Subcutaneous abdominal adipose tissue (tissue), 5 donors: ENCODE measurements at regions not wholly inside any gene's neighbourhood (a gene's known extent, or its start where the extent isn't known, plus 50 kb on each side); places are given as distances from the start of the nearest gene placed in this dataset.

Experiments
- H3K27ac ChIP-seq: one replicate; pipeline ENCODE4 v1.7.0; 2013; ENCODE audit warnings: low read depth, mild to moderate bottlenecking, inconsistent platforms, low read length, moderate library complexity
- H3K27me3 ChIP-seq, 5 donors: one replicate each; pipeline ENCODE4 v1.7.0; 2013; ENCODE audit warnings: low read length in 5 of 5, inconsistent platforms in 1 of 5; ENCODE audit not compliant: control insufficient read depth in 5 of 5, insufficient read depth in 4 of 5
- H3K36me3 ChIP-seq, 5 donors: one replicate each; pipeline ENCODE4 v1.7.0; 2013; ENCODE audit warnings: low read length in 5 of 5; ENCODE audit not compliant: control insufficient read depth in 5 of 5, insufficient read depth in 5 of 5
- H3K4me1 ChIP-seq, 5 donors: one replicate each; pipeline ENCODE4 v1.7.0; 2013; ENCODE audit warnings: low read length in 5 of 5, mild to moderate bottlenecking in 3 of 5, moderate library complexity in 1 of 5; ENCODE audit not compliant: control insufficient read depth in 5 of 5, insufficient read depth in 5 of 5
- H3K4me3 ChIP-seq, 5 donors: one replicate each; pipeline ENCODE4 v1.7.0; 2013; ENCODE audit warnings: low read length in 5 of 5, low read depth in 1 of 5
- H3K9ac ChIP-seq, 5 donors: one replicate each; pipeline ENCODE4 v1.7.0; 2013; ENCODE audit warnings: low read length in 5 of 5, mild to moderate bottlenecking in 4 of 5, moderate library complexity in 3 of 5
- H3K9me3 ChIP-seq, 5 donors: one replicate each; pipeline ENCODE4 v1.7.0; 2013; ENCODE audit warnings: low read length in 5 of 5; ENCODE audit not compliant: control insufficient read depth in 5 of 5
- donor health status: healthy.
- donor health status: healthy.
- donor health status: healthy.
- donor health status: healthy.
- donor health status: healthy.

DNA sequence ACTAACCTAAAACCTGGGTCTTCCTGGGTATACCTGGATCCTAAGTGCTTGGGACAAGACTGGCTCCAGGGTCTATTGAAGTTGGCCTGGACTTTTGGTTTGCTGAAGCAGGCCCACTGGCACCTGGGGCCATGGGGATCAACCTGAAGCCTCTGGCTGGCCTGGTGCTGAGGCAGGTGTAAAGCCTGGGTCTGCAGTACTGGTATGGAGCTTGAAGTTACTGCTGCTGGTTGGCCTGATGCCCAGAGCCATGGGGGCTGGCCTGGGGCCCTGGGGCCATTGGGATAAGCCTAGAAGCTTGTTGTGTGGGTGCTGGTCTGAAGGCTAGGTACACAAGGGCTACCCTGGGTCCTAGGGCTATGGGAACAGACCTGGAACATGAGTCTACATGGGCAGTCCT is 743.2 kb upstream of the GRIA3 start:
- peaks cover 0 to 25% (median 16%) of the 10 kb centered on the region in 5 donors for H3K9me3 ChIP-seq
- no peak overlapping the region for H3K9ac ChIP-seq
- no peaks in the 10 kb centered on the region for H3K36me3 ChIP-seq
- no peaks in the 10 kb centered on the region for H3K4me1 ChIP-seq
- H3K27ac ChIP-seq = no peak overlapping the region
- no peaks in the 10 kb centered on the region for H3K27me3 ChIP-seq
- H3K4me3 ChIP-seq = no peak overlapping the region

DNA sequence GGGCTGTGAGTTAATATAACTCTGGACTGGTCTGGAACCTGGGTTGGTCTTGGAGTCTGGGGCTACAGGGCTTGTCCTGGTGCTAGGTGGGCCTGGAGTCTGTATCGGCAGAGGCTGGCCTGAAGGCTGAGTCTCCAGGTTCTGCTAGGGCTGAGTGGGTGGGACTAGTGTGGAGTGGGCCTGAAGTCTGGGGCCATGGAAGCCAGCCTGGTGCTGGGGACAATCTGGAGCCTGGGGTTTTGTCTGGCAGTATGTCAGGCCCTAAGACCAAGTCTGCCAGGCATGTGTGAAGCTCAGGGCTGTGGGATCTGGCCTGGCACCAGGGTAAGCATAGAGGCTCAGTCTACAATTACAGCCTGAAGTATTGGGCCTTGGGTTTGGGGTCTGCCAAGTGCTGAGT is 742.6 kb upstream of the GRIA3 start:
- H3K9me3 ChIP-seq = peaks cover 0 to 25% (median 16%) of the 10 kb centered on the region in 5 donors
- no peaks in the 10 kb centered on the region for H3K4me1 ChIP-seq
- no peak overlapping the region for H3K4me3 ChIP-seq
- no peak overlapping the region for H3K27ac ChIP-seq
- no peaks in the 10 kb centered on the region for H3K27me3 ChIP-seq
- no peak overlapping the region for H3K9ac ChIP-seq
- no peaks in the 10 kb centered on the region for H3K36me3 ChIP-seq

DNA sequence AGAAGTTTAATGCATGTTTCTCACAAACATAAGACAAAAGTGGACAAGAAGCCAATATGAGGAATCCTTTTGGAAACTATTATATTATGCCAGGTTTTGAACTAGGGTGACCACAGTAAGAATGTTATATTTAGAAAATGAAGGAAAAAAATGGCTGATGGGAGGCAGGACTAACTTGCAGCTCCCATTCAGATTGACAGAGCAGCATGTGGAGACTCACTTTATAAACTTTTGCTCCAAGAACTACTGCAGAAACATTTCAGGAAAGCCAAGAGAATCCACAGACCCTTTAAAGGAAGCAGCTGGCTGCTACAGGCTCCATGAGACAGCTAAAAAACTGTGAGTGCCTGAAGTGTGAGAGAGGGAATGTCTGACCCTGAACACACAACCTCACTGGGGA is 738.6 kb upstream of the GRIA3 start:
- H3K27me3 ChIP-seq = no peaks in the 10 kb centered on the region
- no peak overlapping the region for H3K27ac ChIP-seq
- peaks cover 0 to 3% (median 0%) of the 10 kb centered on the region in 5 donors for H3K9me3 ChIP-seq
- no peaks in the 10 kb centered on the region for H3K36me3 ChIP-seq
- no peak overlapping the region for H3K9ac ChIP-seq
- H3K4me3 ChIP-seq = no peak overlapping the region
- no peaks in the 10 kb centered on the region for H3K4me1 ChIP-seq

DNA sequence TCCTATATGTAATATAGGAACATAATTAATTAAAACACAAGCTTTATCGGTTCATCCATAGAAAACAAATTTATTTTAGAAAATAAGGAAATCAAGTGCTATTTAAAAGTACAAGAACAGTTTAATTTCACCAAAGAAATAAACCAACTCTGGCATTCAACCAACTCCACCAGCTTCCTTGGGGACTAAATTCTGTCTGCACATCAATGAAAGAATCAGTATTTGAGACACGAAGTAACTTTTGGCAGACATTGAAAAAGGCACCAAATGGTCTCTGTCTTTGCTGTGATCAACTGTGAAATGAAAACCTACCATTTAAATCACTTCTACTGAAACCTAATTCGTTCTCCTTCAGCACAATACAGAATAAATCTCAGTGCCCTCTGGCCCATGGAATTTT is 719.7 kb upstream of the GRIA3 start:
- Histone ChIP-seq H3K36me3 (no peaks in the 10 kb centered on the region), H3K9ac (no peak overlapping the region), H3K27me3 (no peaks in the 10 kb centered on the region), H3K4me1 (no peaks in the 10 kb centered on the region), H3K9me3 (no peaks in the 10 kb centered on the region), H3K27ac (no peak overlapping the region), H3K4me3 (no peak overlapping the region)

DNA sequence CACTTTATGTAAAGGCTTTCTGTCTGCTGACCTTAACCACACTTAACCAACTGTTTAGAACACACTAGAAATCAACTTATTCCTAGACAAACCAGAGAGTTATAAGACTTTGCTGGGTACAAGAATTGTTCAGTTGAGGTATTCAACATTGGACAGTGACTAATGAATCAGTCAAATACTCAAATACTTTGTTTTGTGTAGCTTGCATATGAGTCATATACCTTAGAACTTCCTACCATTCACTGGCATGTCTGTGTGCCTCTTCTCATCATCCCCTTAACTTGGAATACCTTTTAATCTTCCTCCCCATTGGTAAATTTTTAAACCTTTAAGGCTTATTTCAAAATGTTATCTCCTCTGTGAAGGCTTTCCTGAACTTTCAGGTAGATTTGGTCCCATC is 708.8 kb upstream of the GRIA3 start:
- H3K4me3 ChIP-seq = no peak overlapping the region
- no peaks in the 10 kb centered on the region for H3K36me3 ChIP-seq
- no peak overlapping the region for H3K27ac ChIP-seq
- H3K4me1 ChIP-seq = no peaks in the 10 kb centered on the region
- no peak overlapping the region for H3K9ac ChIP-seq
- no peaks in the 10 kb centered on the region for H3K27me3 ChIP-seq
- no peaks in the 10 kb centered on the region for H3K9me3 ChIP-seq

DNA sequence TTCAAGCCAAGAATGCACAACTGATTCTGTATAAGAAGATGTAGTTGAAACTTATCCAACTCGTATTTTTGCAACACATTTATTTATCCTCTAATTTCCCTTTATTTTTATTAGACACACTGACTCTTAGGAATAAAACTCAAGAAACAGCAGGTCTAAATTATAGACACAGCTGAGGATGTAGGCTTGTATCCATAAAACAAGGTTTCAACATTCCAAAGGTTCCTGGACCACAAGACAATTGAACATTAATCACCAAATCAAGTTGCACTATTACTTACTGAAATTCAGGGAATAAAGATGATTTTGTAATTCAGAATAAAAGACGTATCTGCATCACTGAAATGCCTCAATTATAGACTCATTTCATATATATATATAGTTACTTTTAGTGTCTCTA is 683.5 kb upstream of the GRIA3 start:
- no peak overlapping the region for H3K9ac ChIP-seq
- no peaks in the 10 kb centered on the region for H3K4me1 ChIP-seq

DNA sequence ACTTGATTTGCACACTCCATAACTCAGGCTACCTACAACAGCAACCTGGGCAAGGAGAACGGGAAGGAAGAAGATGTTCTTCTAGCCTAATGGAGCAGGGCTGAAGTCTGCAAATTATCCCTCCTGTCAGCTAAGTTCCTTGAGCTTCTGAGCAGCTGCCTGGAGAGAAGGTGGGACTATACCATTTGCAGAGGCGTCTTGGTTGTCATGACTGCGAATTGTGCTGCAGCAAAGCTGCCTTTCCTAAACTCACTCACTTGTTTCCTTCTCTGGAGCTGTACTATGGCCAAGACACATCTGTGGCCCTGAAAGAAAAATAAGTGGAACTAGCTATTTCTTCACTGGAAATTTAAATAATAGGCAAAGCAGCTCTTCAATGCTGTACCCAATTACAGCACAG is 682.4 kb upstream of the GRIA3 start:
- H3K36me3 ChIP-seq = no peaks in the 10 kb centered on the region
- H3K4me1 ChIP-seq = no peaks in the 10 kb centered on the region
- H3K27me3 ChIP-seq = no peaks in the 10 kb centered on the region
- no peaks in the 10 kb centered on the region for H3K9me3 ChIP-seq
- H3K4me3 ChIP-seq = no peak overlapping the region
- no peak overlapping the region for H3K9ac ChIP-seq
- H3K27ac ChIP-seq = no peak overlapping the region

More for the DNA sequence above, 683.5 kb upstream of the GRIA3 start:
- H3K4me3 ChIP-seq = no peak overlapping the region
- H3K36me3 ChIP-seq = no peaks in the 10 kb centered on the region
- H3K27ac ChIP-seq = no peak overlapping the region
- H3K27me3 ChIP-seq = no peaks in the 10 kb centered on the region
- no peaks in the 10 kb centered on the region for H3K9me3 ChIP-seq

DNA sequence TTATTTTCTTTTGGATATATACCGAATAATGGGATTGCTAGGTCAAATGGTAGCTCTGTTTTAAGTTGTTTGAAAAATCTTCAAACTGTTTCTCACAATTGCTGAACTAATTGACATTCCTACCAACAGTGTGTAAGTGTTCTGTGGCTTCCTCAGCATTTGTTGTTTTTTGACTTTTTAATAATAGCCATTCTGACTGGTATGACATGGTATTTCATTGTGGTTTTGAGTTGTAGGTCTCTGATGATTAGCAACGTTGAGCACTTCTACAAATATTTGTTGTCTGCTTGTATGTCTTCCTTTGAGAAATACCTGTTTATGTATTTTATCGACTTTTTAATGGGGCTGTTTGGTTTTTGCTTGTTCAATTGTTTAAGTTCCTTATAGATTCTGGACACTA is 680.1 kb upstream of the GRIA3 start:
- H3K27me3 ChIP-seq = no peaks in the 10 kb centered on the region
- H3K9ac ChIP-seq = no peak overlapping the region
- no peaks in the 10 kb centered on the region for H3K9me3 ChIP-seq
- no peak overlapping the region for H3K4me3 ChIP-seq
- H3K27ac ChIP-seq = no peak overlapping the region
- no peaks in the 10 kb centered on the region for H3K36me3 ChIP-seq
- H3K4me1 ChIP-seq = no peaks in the 10 kb centered on the region

DNA sequence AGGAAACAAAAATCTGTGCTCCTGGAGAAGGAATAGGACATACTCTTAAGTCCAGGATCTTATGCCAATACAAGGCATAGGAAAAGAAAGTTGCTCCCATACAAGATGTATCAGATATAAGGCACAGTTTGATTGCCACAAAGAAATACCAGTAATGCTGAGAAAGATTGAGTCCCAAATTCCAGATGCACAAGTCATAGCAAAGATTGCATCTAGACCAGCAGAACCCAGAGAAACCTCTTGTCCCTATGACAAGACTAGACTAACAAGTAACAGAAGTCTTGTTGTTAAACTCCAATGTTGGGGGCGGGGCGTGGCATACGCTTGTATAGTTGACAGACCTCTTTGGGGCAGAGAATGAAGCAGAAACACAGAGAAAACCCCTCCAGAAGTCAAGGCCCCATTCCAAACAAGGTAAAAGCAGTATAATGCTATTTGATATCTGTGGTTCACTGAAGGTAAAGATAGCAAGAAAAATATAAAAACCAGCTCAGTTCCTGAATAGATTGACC is 671.5 kb upstream of the GRIA3 start:
- no peak overlapping the region for H3K27ac ChIP-seq
- H3K27me3 ChIP-seq = no peaks in the 10 kb centered on the region
- no peak overlapping the region for H3K9ac ChIP-seq
- peaks cover 0 to 7% (median 0%) of the 10 kb centered on the region in 5 donors for H3K9me3 ChIP-seq
- H3K4me1 ChIP-seq = no peaks in the 10 kb centered on the region
- H3K4me3 ChIP-seq = no peak overlapping the region
- no peaks in the 10 kb centered on the region for H3K36me3 ChIP-seq

DNA sequence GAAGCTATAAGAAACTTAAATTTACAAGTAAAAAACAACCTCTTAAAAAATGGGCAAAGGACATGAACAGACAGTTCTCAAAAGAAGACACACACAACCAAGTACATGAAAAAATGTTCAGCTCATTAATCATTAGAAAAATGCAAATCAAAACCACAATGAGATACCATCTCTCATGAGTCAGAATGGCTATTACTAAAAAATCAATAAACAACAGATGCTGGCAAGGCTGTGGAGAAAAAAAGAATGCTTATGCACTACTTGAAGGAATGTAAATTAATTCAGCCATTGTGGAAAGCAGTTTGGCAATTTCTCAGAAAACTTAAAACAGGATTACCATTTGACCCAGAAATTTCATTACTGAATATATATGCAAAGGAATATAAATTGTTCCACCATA is 666.3 kb upstream of the GRIA3 start:
- H3K36me3 ChIP-seq = no peaks in the 10 kb centered on the region
- H3K9ac ChIP-seq = no peak overlapping the region
- H3K27ac ChIP-seq = no peak overlapping the region
- H3K27me3 ChIP-seq = no peaks in the 10 kb centered on the region
- no peak overlapping the region for H3K4me3 ChIP-seq
- H3K4me1 ChIP-seq = no peaks in the 10 kb centered on the region
- peaks cover 0 to 3% (median 0%) of the 10 kb centered on the region in 5 donors for H3K9me3 ChIP-seq

DNA sequence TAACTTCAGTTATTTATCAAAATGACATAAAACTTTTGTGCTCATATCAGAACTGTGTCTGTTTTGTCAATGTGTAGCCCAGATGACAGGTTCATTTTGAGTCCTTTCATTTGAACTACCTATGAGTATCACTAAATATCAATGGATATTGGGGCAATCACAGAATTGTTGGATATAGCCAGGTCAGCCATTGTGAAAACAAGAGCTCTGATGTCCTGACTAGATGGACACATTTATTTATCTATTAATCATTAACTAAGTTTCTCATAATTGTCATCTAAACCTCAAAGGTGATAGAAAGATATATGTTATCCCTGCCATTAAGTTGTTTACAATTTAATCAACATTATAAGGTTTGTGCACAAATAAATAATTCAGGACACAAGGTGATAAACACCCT is 638.3 kb upstream of the GRIA3 start:
- no peak overlapping the region for H3K9ac ChIP-seq
- H3K27me3 ChIP-seq = no peaks in the 10 kb centered on the region
- no peaks in the 10 kb centered on the region for H3K4me1 ChIP-seq

More for the DNA sequence above, 638.3 kb upstream of the GRIA3 start:
- Histone ChIP-seq H3K4me3 (no peak overlapping the region), H3K36me3 (no peaks in the 10 kb centered on the region), H3K27ac (no peak overlapping the region), H3K9me3 (no peaks in the 10 kb centered on the region)
